ENCODE measurements at regions not wholly inside any gene's neighbourhood (a gene's known extent, or its start where the extent isn't known, plus 50 kb on each side); places are given as distances from the start of the nearest gene placed in this dataset.

DNA sequence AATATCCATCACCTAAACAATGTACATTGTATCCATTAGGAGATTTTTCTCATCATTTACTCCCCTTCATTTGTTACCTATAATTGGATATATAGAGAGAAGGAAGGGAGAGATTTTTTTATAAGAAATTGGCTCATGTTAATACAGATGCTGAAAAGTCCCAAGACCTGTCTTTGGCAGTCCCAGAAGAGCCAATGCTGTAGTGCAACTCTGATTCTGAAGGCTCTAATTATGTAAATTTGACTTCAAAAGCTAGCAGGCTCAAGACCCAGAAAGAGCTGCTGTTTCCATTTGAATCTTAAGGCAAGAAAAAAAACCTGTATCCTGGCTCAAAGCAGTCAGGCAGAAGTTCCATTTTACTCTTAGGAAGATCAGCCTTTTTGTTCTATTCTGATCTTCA is 1245.5 kb upstream of the FAM98A start:
- H3K27me3 ChIP-seq (replicated peaks; ENCODE audit: insufficient read depth, low read depth, low read length, poor library complexity) = no peaks in the 10 kb centered on the region
- BruUV-seq (replicated peaks) = no TSS peak
- ChIA-PET CTCF (no interaction called here), POLR2A (ENCODE audit: low non-redundant PET) (no interaction called here)
- no peak overlapping the region for H3K4me3 ChIP-seq (ENCODE audit: low read depth, low read length, poor library complexity, severe bottlenecking)
- no peak for DNase-seq (ENCODE audit: low spot score)
- H3K4me1 ChIP-seq (ENCODE audit: insufficient read depth, low read length, poor library complexity, severe bottlenecking) = no peaks in the 10 kb centered on the region
- H3K9me3 ChIP-seq (ENCODE audit: low read depth, low read length, poor library complexity, severe bottlenecking) = no peaks in the 10 kb centered on the region
- no peak for TF ChIP-seq EZH2 (IDR thresholded peaks at IDR 0.05; ENCODE audit: borderline replicate concordance, low read depth, low read length, poor library complexity, severe bottlenecking)
- TF ChIP-seq, protein P1, sequence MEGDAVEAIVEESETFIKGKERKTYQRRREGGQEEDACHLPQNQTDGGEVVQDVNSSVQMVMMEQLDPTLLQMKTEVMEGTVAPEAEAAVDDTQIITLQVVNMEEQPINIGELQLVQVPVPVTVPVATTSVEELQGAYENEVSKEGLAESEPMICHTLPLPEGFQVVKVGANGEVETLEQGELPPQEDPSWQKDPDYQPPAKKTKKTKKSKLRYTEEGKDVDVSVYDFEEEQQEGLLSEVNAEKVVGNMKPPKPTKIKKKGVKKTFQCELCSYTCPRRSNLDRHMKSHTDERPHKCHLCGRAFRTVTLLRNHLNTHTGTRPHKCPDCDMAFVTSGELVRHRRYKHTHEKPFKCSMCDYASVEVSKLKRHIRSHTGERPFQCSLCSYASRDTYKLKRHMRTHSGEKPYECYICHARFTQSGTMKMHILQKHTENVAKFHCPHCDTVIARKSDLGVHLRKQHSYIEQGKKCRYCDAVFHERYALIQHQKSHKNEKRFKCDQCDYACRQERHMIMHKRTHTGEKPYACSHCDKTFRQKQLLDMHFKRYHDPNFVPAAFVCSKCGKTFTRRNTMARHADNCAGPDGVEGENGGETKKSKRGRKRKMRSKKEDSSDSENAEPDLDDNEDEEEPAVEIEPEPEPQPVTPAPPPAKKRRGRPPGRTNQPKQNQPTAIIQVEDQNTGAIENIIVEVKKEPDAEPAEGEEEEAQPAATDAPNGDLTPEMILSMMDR (conservative IDR thresholded peaks at IDR 0.05; ENCODE audit: low read depth, low read length) = no peak
- no peak overlapping the region for H3K27ac ChIP-seq (ENCODE audit: low read depth, low read length, poor library complexity, severe bottlenecking)
- H3K36me3 ChIP-seq (ENCODE audit: insufficient read depth, low read length, poor library complexity, severe bottlenecking) = no peaks in the 10 kb centered on the region
- intact Hi-C loops (cut with micrococcal nuclease; ENCODE audit: unreplicated experiment) = no loop called here

DNA sequence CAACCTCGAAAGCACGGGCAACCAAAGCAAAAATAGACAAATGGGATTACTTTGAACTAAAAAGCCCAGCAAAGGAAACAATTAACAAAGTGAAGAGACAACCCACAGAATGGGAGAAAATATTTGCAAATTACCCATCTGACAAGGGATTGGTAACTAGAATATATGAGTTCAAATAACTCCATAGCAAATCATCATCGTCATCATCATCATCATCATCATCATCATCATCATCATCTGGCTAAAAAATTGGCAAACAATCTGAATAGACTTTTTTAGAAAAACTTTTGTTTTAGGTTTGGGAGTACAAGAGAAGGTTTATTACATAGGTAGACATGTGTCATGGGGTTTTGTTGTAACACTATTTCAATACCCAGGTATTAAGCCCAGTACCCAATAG is 1239.3 kb upstream of the FAM98A start:
- no peak overlapping the region for H3K4me3 ChIP-seq (ENCODE audit: low read depth, low read length, poor library complexity, severe bottlenecking)
- no peak overlapping the region for H3K27ac ChIP-seq (ENCODE audit: low read depth, low read length, poor library complexity, severe bottlenecking)
- peaks cover 8% of the 10 kb centered on the region for H3K9me3 ChIP-seq (ENCODE audit: low read depth, low read length, poor library complexity, severe bottlenecking)
- no peak for DNase-seq (ENCODE audit: low spot score)
- H3K36me3 ChIP-seq (ENCODE audit: insufficient read depth, low read length, poor library complexity, severe bottlenecking) = no peaks in the 10 kb centered on the region
- CTCF ChIA-PET = no interaction called here
- TF ChIP-seq EZH2 (IDR thresholded peaks at IDR 0.05; ENCODE audit: borderline replicate concordance, low read depth, low read length, poor library complexity, severe bottlenecking) = no peak
- TF ChIP-seq, protein P1 (conservative IDR thresholded peaks at IDR 0.05; ENCODE audit: low read depth, low read length) = no peak
- H3K4me1 ChIP-seq (ENCODE audit: insufficient read depth, low read length, poor library complexity, severe bottlenecking) = no peaks in the 10 kb centered on the region
- intact Hi-C loops (cut with micrococcal nuclease; ENCODE audit: unreplicated experiment) = no loop called here
- H3K27me3 ChIP-seq (replicated peaks; ENCODE audit: insufficient read depth, low read depth, low read length, poor library complexity) = no peaks in the 10 kb centered on the region
- POLR2A ChIA-PET (ENCODE audit: low non-redundant PET) = no interaction called here
- BruUV-seq (replicated peaks) = no TSS peak

DNA sequence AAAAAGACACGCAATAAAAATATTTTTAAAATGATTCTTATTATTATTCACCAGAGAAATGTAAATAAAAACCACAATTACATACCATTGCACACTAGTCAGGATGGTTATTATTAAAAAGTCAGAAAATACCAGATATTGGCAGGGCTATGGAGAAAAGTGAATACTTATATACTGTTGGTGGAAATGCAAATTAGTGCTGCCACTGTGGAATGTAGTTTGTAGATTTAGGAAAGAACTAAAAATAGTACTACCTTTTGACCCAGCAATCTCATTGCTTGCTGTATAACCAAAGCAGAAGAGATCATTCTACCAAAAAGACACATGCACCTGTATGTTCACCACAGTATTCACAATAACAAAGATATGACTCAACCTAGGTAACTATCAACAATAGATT is 1237.3 kb upstream of the FAM98A start:
- no peak overlapping the region for H3K27ac ChIP-seq (ENCODE audit: low read depth, low read length, poor library complexity, severe bottlenecking)
- H3K4me3 ChIP-seq (ENCODE audit: low read depth, low read length, poor library complexity, severe bottlenecking) = no peak overlapping the region
- peaks cover 8% of the 10 kb centered on the region for H3K9me3 ChIP-seq (ENCODE audit: low read depth, low read length, poor library complexity, severe bottlenecking)
- TF ChIP-seq EZH2 (IDR thresholded peaks at IDR 0.05; ENCODE audit: borderline replicate concordance, low read depth, low read length, poor library complexity, severe bottlenecking) = no peak
- TF ChIP-seq, protein P1 (conservative IDR thresholded peaks at IDR 0.05; ENCODE audit: low read depth, low read length) = no peak
- ChIA-PET POLR2A (ENCODE audit: low non-redundant PET) (no interaction called here), CTCF (no interaction called here)
- no peaks in the 10 kb centered on the region for H3K27me3 ChIP-seq (replicated peaks; ENCODE audit: insufficient read depth, low read depth, low read length, poor library complexity)
- DNase-seq (ENCODE audit: low spot score) = no peak
- no TSS peak for BruUV-seq (replicated peaks)
- intact Hi-C loops (cut with micrococcal nuclease; ENCODE audit: unreplicated experiment) = no loop called here
- no peaks in the 10 kb centered on the region for H3K4me1 ChIP-seq (ENCODE audit: insufficient read depth, low read length, poor library complexity, severe bottlenecking)
- no peaks in the 10 kb centered on the region for H3K36me3 ChIP-seq (ENCODE audit: insufficient read depth, low read length, poor library complexity, severe bottlenecking)
